Loucy (cell line): ENCODE measurements at regions not wholly inside any gene's neighbourhood (a gene's known extent, or its start where the extent isn't known, plus 50 kb on each side); places are given as distances from the start of the nearest gene placed in this dataset.
A peak's percentile ranks its signal among the peaks of the same experiment; 100 is the strongest.

Source experiments
- H2AFZ ChIP-seq: fragments of 200-600 bp; sonication (generic); 2 replicates; pipeline ENCODE4 v1.6.0; 2016; ENCODE audit warnings: antibody characterized with exemption, mild to moderate bottlenecking, low read length, moderate library complexity
- H3F3A ChIP-seq: fragments of 200-600 bp; 2 replicates; pipeline ENCODE4 v1.6.0; 2016; ENCODE audit warnings: antibody characterized with exemption, low read depth, mild to moderate bottlenecking
- H3K27me3 ChIP-seq: fragments of 200-600 bp; sonication (generic); 2 replicates; pipeline ENCODE4 v1.6.1; 2014; ENCODE audit warnings: low read length, mild to moderate bottlenecking; ENCODE audit not compliant: insufficient read depth, poor library complexity, severe bottlenecking
- H3K36me3 ChIP-seq: fragments of 200-600 bp; sonication (generic); 2 replicates; pipeline ENCODE4 v1.6.1; 2016; ENCODE audit warnings: low read length; ENCODE audit not compliant: insufficient read depth
- H3K4me1 ChIP-seq: fragments of 200-600 bp; sonication (generic); 2 replicates; pipeline ENCODE4 v1.5.1; 2014; ENCODE audit warnings: low read length, mild to moderate bottlenecking; ENCODE audit not compliant: insufficient read depth, poor library complexity, severe bottlenecking
- H3K4me2 ChIP-seq: fragments of 200-600 bp; sonication (generic); 2 replicates; pipeline ENCODE4 v1.6.0; 2014; ENCODE audit warnings: antibody characterized with exemption, low read length, low read depth, mild to moderate bottlenecking; ENCODE audit not compliant: poor library complexity, severe bottlenecking
- H3K4me3 ChIP-seq: fragments of 200-600 bp; sonication (generic); 2 replicates; pipeline ENCODE4 v1.5.1; 2014; ENCODE audit warnings: low read length, mild to moderate bottlenecking, mixed read lengths; ENCODE audit not compliant: poor library complexity, severe bottlenecking
- H3K79me2 ChIP-seq: fragments of 200-600 bp; sonication (generic); 2 replicates; pipeline ENCODE4 v1.6.1; 2014; ENCODE audit warnings: low read length; ENCODE audit not compliant: insufficient read depth
- H3K9ac ChIP-seq: fragments of 200-600 bp; sonication (generic); 2 replicates; pipeline ENCODE4 v1.6.0; 2014; ENCODE audit warnings: mild to moderate bottlenecking, low read depth, low read length, moderate library complexity; ENCODE audit not compliant: poor library complexity, severe bottlenecking
- H3K9me2 ChIP-seq: fragments of 200-600 bp; sonication (generic); replicated peaks from 2 replicates; pipeline ENCODE4 v1.6.1; 2016; ENCODE audit warnings: low read depth, low read length, mixed read lengths
- H3K9me3 ChIP-seq: fragments of 200-600 bp; sonication (generic); 2 replicates; pipeline ENCODE4 v1.6.1; 2014; ENCODE audit warnings: mild to moderate bottlenecking, antibody characterized with exemption, low read length, low read depth; ENCODE audit not compliant: insufficient read depth
- H4K20me1 ChIP-seq: fragments of 200-600 bp; sonication (generic); 2 replicates; pipeline ENCODE4 v1.6.0; 2014; ENCODE audit warnings: antibody characterized with exemption, low read length, mild to moderate bottlenecking; ENCODE audit not compliant: insufficient read depth, poor library complexity, severe bottlenecking
- EZH2phosphoT487 ChIP-seq: fragments of 200-600 bp; IDR thresholded peaks from 2 replicates; pipeline ENCODE4 v1.6.1; 2018; ENCODE audit warnings: antibody characterized with exemption, mild to moderate bottlenecking, moderate library complexity, borderline replicate concordance
- TF ChIP-seq, protein P1 (sequence below): fragments of 200-600 bp; sonication (generic); conservative IDR thresholded peaks from 2 replicates; pipeline ENCODE4 v1.5.1; 2014; ENCODE audit warnings: mild to moderate bottlenecking, antibody characterized with exemption, low read length

DNA sequence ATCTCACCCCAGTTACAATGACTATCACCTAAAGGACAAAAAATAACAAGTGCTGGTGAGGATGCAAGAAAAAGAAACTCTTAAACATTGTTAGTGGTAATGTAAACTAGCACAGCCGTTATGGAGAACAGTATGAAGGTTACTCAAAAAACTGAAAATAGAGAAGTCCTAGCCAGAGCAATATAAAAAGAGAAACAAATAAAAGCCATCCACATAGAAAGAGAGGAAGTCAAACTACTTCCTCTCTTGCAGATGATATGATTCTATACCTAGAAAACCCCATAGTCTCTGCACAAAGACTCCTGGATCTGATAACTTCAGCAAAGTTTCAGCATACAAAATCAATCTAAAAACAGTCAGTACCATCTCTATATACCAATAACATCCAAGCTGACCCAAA is 221.5 kb upstream of the FAM174A start:
- Histone ChIP-seq H3K4me1 (no peaks in the 10 kb centered on the region), H3K9me2 (no peaks in the 10 kb centered on the region), H4K20me1 (no peaks in the 10 kb centered on the region), H3K36me3 (no peaks in the 10 kb centered on the region), H3K9me3 (no peaks in the 10 kb centered on the region), H3F3A (no peaks in the 10 kb centered on the region), H3K27me3 (no peaks in the 10 kb centered on the region), H3K4me3 (no peak overlapping the region), H3K4me2 (no peak overlapping the region), H2AFZ (no peak overlapping the region), H3K9ac (no peak overlapping the region), H3K79me2 (no peaks in the 10 kb centered on the region)
- TF ChIP-seq, protein P1, sequence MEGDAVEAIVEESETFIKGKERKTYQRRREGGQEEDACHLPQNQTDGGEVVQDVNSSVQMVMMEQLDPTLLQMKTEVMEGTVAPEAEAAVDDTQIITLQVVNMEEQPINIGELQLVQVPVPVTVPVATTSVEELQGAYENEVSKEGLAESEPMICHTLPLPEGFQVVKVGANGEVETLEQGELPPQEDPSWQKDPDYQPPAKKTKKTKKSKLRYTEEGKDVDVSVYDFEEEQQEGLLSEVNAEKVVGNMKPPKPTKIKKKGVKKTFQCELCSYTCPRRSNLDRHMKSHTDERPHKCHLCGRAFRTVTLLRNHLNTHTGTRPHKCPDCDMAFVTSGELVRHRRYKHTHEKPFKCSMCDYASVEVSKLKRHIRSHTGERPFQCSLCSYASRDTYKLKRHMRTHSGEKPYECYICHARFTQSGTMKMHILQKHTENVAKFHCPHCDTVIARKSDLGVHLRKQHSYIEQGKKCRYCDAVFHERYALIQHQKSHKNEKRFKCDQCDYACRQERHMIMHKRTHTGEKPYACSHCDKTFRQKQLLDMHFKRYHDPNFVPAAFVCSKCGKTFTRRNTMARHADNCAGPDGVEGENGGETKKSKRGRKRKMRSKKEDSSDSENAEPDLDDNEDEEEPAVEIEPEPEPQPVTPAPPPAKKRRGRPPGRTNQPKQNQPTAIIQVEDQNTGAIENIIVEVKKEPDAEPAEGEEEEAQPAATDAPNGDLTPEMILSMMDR, result no peak
- TF ChIP-seq EZH2phosphoT487, result no peak

GRCh38 chr5:100311806-100312205 is 223.4 kb upstream of the FAM174A start:
- Histone ChIP-seq H3K27me3 (no peaks in the 10 kb centered on the region), H3K79me2 (no peaks in the 10 kb centered on the region), H2AFZ (no peak overlapping the region), H4K20me1 (no peaks in the 10 kb centered on the region), H3F3A (no peaks in the 10 kb centered on the region), H3K36me3 (no peaks in the 10 kb centered on the region), H3K9me3 (no peaks in the 10 kb centered on the region), H3K9me2 (no peaks in the 10 kb centered on the region), H3K4me1 (no peaks in the 10 kb centered on the region), H3K9ac (no peak overlapping the region), H3K4me2 (no peak overlapping the region), H3K4me3 (no peak overlapping the region)
- TF ChIP-seq, protein P1, result peak; percentile 10; the same call in 1 of the 2 replicates
- TF ChIP-seq EZH2phosphoT487, result no peak

- Histone ChIP-seq H2AFZ (no peak overlapping the region), H3K4me1 (no peaks in the 10 kb centered on the region), H3K4me3 (no peak overlapping the region), H3K79me2 (no peaks in the 10 kb centered on the region), H3K4me2 (no peak overlapping the region), H3K9ac (no peak overlapping the region), H3K9me3 (no peaks in the 10 kb centered on the region), H3K27me3 (no peaks in the 10 kb centered on the region), H3K9me2 (no peaks in the 10 kb centered on the region), H3F3A (no peaks in the 10 kb centered on the region), H4K20me1 (no peaks in the 10 kb centered on the region), H3K36me3 (no peaks in the 10 kb centered on the region)
- no peak for TF ChIP-seq EZH2phosphoT487
- TF ChIP-seq, protein P1, result no peak
Measured at GRCh38 chr5:100306000-100306399, 229.2 kb upstream of the FAM174A start.
